ENCODE measurements at regions not wholly inside any gene's neighbourhood (a gene's known extent, or its start where the extent isn't known, plus 50 kb on each side); places are given as distances from the start of the nearest gene placed in this dataset.

- H3F3A ChIP-seq (replicated peaks; ENCODE audit: low read depth), result no peaks in the 10 kb centered on the region
- H3K4me3 ChIP-seq, result no peak overlapping the region
- H3K27ac Mint-ChIP-seq, result no peak overlapping the region
- H3K9me2 ChIP-seq (ENCODE audit: insufficient read depth), result no peaks in the 10 kb centered on the region
- H3K4me2 ChIP-seq, result no peak overlapping the region
- H3K27ac ChIP-seq (ENCODE audit: low read depth), result no peak overlapping the region
- H3K9me3 Mint-ChIP-seq, result no peaks in the 10 kb centered on the region
- H3K4me3 Mint-ChIP-seq, result no peak overlapping the region
- no peaks in the 10 kb centered on the region for H3K27me3 Mint-ChIP-seq (ENCODE audit: insufficient read depth, low read depth, poor library complexity)
- H2AFZ ChIP-seq, result no peak overlapping the region
- no peaks in the 10 kb centered on the region for H3K79me2 ChIP-seq (replicated peaks; ENCODE audit: insufficient read depth)
- DNase-seq (ENCODE audit: low spot score) (no peak), ATAC-seq (no peak)
- H4K20me1 ChIP-seq (replicated peaks; ENCODE audit: insufficient read depth), result no peaks in the 10 kb centered on the region
- TF ChIP-seq REST (IDR thresholded peaks at IDR 0.05; ENCODE audit: unreplicated experiment) (no peak), ZNF462 (CRISPR knock-in tag; IDR thresholded peaks at IDR 0.05) (no peak), POLR2AphosphoS5 (IDR thresholded peaks at IDR 0.05; ENCODE audit: low read depth) (no peak), EZH2 (IDR thresholded peaks at IDR 0.05; ENCODE audit: low read depth, unreplicated experiment) (no peak), CREB1 (CRISPR knock-in tag; IDR thresholded peaks at IDR 0.05; ENCODE audit: low read depth) (no peak), EZH2phosphoT487 (IDR thresholded peaks at IDR 0.05; ENCODE audit: unreplicated experiment) (no peak), ETS1 (IDR thresholded peaks at IDR 0.05) (no peak), NANOG (IDR thresholded peaks at IDR 0.05; ENCODE audit: borderline replicate concordance) (no peak), STAT1 (IDR thresholded peaks at IDR 0.05; ENCODE audit: unreplicated experiment) (no peak), ZNF114 (CRISPR knock-in tag; IDR thresholded peaks at IDR 0.05) (no peak), JUNB (IDR thresholded peaks at IDR 0.05; ENCODE audit: unreplicated experiment) (no peak), ZNF331 (CRISPR knock-in tag; IDR thresholded peaks at IDR 0.05; ENCODE audit: low read depth) (no peak), CTCF (conservative IDR thresholded peaks at IDR 0.05; ENCODE audit: low read depth in 2 of 2) (no peak)
- no peaks in the 10 kb centered on the region for H3K36me3 ChIP-seq (ENCODE audit: insufficient read depth)
- H3K27me3 ChIP-seq (ENCODE audit: insufficient read depth), result no peaks in the 10 kb centered on the region
- no peaks in the 10 kb centered on the region for H3K4me1 ChIP-seq (ENCODE audit: insufficient read depth)
- no peaks in the 10 kb centered on the region for H3K36me3 Mint-ChIP-seq (ENCODE audit: low read depth)
- H3K4me1 Mint-ChIP-seq, result no peaks in the 10 kb centered on the region
Measured at GRCh38 chr2:51213826-51214225, 181.9 kb upstream of the NRXN1 start.

Measured in GM23338 (cell line).